Neural progenitor cell (in vitro differentiated cells): ENCODE measurements at regions not wholly inside any gene's neighbourhood (a gene's known extent, or its start where the extent isn't known, plus 50 kb on each side); places are given as distances from the start of the nearest gene placed in this dataset.

ENCODE experiments used
- EZH2phosphoT487 ChIP-seq: fragments of 200-600 bp; sonication (generic); IDR thresholded peaks from 2 replicates; pipeline ENCODE4 v1.6.1; 2017; ENCODE audit warnings: antibody characterized with exemption
- TF ChIP-seq, protein P1 (sequence below): fragments of 200-600 bp; sonication (generic); IDR thresholded peaks from 2 replicates; pipeline ENCODE4 v1.5.1; 2017; ENCODE audit warnings: antibody characterized with exemption, mild to moderate bottlenecking

DNA sequence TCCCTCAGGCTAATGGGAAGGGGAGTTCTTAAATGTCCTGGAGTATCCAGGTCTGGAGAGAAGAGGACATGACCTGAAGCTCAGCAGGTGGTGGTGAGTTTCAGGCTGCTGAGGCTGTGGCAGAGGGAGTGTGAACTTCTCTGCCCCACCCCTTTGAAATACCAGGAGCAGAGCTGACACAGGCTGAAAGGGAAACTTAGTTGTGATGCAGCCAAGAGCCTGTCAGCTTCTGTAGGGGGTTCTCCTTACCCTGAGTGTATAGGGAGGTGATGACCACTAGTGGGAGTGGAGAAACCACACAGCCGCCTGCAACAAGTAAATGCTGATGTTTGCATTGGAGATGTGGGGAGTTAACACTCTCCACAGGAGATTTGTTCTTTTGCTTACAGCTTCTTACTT, 152.3 kb downstream of the FCRL5 start:
- TF ChIP-seq, protein P1, sequence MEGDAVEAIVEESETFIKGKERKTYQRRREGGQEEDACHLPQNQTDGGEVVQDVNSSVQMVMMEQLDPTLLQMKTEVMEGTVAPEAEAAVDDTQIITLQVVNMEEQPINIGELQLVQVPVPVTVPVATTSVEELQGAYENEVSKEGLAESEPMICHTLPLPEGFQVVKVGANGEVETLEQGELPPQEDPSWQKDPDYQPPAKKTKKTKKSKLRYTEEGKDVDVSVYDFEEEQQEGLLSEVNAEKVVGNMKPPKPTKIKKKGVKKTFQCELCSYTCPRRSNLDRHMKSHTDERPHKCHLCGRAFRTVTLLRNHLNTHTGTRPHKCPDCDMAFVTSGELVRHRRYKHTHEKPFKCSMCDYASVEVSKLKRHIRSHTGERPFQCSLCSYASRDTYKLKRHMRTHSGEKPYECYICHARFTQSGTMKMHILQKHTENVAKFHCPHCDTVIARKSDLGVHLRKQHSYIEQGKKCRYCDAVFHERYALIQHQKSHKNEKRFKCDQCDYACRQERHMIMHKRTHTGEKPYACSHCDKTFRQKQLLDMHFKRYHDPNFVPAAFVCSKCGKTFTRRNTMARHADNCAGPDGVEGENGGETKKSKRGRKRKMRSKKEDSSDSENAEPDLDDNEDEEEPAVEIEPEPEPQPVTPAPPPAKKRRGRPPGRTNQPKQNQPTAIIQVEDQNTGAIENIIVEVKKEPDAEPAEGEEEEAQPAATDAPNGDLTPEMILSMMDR: no peak
- TF ChIP-seq EZH2phosphoT487: no peak
